Loucy (cell line): ENCODE measurements at regions not wholly inside any gene's neighbourhood (a gene's known extent, or its start where the extent isn't known, plus 50 kb on each side); places are given as distances from the start of the nearest gene placed in this dataset.

Source experiments
- H2AFZ ChIP-seq: fragments of 200-600 bp; sonication (generic); 2 replicates; pipeline ENCODE4 v1.6.0; 2016; ENCODE audit warnings: antibody characterized with exemption, mild to moderate bottlenecking, low read length, moderate library complexity
- H3F3A ChIP-seq: fragments of 200-600 bp; 2 replicates; pipeline ENCODE4 v1.6.0; 2016; ENCODE audit warnings: antibody characterized with exemption, low read depth, mild to moderate bottlenecking
- H3K27me3 ChIP-seq: fragments of 200-600 bp; sonication (generic); 2 replicates; pipeline ENCODE4 v1.6.1; 2014; ENCODE audit warnings: low read length, mild to moderate bottlenecking; ENCODE audit not compliant: insufficient read depth, poor library complexity, severe bottlenecking
- H3K36me3 ChIP-seq: fragments of 200-600 bp; sonication (generic); 2 replicates; pipeline ENCODE4 v1.6.1; 2016; ENCODE audit warnings: low read length; ENCODE audit not compliant: insufficient read depth
- H3K4me1 ChIP-seq: fragments of 200-600 bp; sonication (generic); 2 replicates; pipeline ENCODE4 v1.5.1; 2014; ENCODE audit warnings: low read length, mild to moderate bottlenecking; ENCODE audit not compliant: insufficient read depth, poor library complexity, severe bottlenecking
- H3K4me2 ChIP-seq: fragments of 200-600 bp; sonication (generic); 2 replicates; pipeline ENCODE4 v1.6.0; 2014; ENCODE audit warnings: antibody characterized with exemption, low read length, low read depth, mild to moderate bottlenecking; ENCODE audit not compliant: poor library complexity, severe bottlenecking
- H3K4me3 ChIP-seq: fragments of 200-600 bp; sonication (generic); 2 replicates; pipeline ENCODE4 v1.5.1; 2014; ENCODE audit warnings: low read length, mild to moderate bottlenecking, mixed read lengths; ENCODE audit not compliant: poor library complexity, severe bottlenecking
- H3K79me2 ChIP-seq: fragments of 200-600 bp; sonication (generic); 2 replicates; pipeline ENCODE4 v1.6.1; 2014; ENCODE audit warnings: low read length; ENCODE audit not compliant: insufficient read depth
- H3K9ac ChIP-seq: fragments of 200-600 bp; sonication (generic); 2 replicates; pipeline ENCODE4 v1.6.0; 2014; ENCODE audit warnings: mild to moderate bottlenecking, low read depth, low read length, moderate library complexity; ENCODE audit not compliant: poor library complexity, severe bottlenecking
- H3K9me2 ChIP-seq: fragments of 200-600 bp; sonication (generic); replicated peaks from 2 replicates; pipeline ENCODE4 v1.6.1; 2016; ENCODE audit warnings: low read depth, low read length, mixed read lengths
- H3K9me3 ChIP-seq: fragments of 200-600 bp; sonication (generic); 2 replicates; pipeline ENCODE4 v1.6.1; 2014; ENCODE audit warnings: mild to moderate bottlenecking, antibody characterized with exemption, low read length, low read depth; ENCODE audit not compliant: insufficient read depth
- H4K20me1 ChIP-seq: fragments of 200-600 bp; sonication (generic); 2 replicates; pipeline ENCODE4 v1.6.0; 2014; ENCODE audit warnings: antibody characterized with exemption, low read length, mild to moderate bottlenecking; ENCODE audit not compliant: insufficient read depth, poor library complexity, severe bottlenecking
- EZH2phosphoT487 ChIP-seq: fragments of 200-600 bp; IDR thresholded peaks from 2 replicates; pipeline ENCODE4 v1.6.1; 2018; ENCODE audit warnings: antibody characterized with exemption, mild to moderate bottlenecking, moderate library complexity, borderline replicate concordance
- TF ChIP-seq, protein P1 (sequence below): fragments of 200-600 bp; sonication (generic); conservative IDR thresholded peaks from 2 replicates; pipeline ENCODE4 v1.5.1; 2014; ENCODE audit warnings: mild to moderate bottlenecking, antibody characterized with exemption, low read length

DNA sequence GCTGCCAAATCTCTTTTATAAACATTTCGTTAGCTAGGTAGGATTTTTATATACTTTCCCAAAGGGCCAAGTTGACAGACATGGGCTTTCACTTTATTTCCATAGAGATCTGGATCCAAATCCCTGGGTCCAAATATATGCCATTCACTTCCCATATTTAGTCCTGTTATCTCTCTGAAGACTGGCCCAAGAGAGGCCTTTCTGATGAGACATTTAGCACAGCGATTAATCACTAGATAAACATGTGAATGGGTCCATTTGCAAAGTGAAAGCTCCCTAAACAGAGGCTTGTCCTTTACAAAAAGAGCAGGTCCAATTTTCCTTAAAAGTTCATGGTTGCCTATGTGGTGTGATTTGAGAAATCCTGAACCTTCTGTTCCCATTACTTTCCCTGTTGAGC is 132.6 kb downstream of the TRMT11 start:
- Histone ChIP-seq H2AFZ (no peak overlapping the region), H3K27me3 (no peaks in the 10 kb centered on the region), H3K4me2 (no peak overlapping the region), H3K4me3 (no peak overlapping the region), H3K9ac (no peak overlapping the region), H4K20me1 (no peaks in the 10 kb centered on the region), H3K9me2 (no peaks in the 10 kb centered on the region), H3K36me3 (no peaks in the 10 kb centered on the region), H3K79me2 (no peaks in the 10 kb centered on the region), H3K9me3 (no peaks in the 10 kb centered on the region), H3K4me1 (no peaks in the 10 kb centered on the region), H3F3A (no peaks in the 10 kb centered on the region)
- TF ChIP-seq EZH2phosphoT487: no peak
- TF ChIP-seq, protein P1, sequence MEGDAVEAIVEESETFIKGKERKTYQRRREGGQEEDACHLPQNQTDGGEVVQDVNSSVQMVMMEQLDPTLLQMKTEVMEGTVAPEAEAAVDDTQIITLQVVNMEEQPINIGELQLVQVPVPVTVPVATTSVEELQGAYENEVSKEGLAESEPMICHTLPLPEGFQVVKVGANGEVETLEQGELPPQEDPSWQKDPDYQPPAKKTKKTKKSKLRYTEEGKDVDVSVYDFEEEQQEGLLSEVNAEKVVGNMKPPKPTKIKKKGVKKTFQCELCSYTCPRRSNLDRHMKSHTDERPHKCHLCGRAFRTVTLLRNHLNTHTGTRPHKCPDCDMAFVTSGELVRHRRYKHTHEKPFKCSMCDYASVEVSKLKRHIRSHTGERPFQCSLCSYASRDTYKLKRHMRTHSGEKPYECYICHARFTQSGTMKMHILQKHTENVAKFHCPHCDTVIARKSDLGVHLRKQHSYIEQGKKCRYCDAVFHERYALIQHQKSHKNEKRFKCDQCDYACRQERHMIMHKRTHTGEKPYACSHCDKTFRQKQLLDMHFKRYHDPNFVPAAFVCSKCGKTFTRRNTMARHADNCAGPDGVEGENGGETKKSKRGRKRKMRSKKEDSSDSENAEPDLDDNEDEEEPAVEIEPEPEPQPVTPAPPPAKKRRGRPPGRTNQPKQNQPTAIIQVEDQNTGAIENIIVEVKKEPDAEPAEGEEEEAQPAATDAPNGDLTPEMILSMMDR: no peak

- Histone ChIP-seq H3K4me1 (no peaks in the 10 kb centered on the region), H3K4me3 (no peak overlapping the region), H2AFZ (no peak overlapping the region), H3K9me3 (no peaks in the 10 kb centered on the region), H3K4me2 (no peak overlapping the region), H3F3A (no peaks in the 10 kb centered on the region), H3K36me3 (no peaks in the 10 kb centered on the region), H3K27me3 (no peaks in the 10 kb centered on the region), H3K9ac (no peak overlapping the region), H3K9me2 (no peaks in the 10 kb centered on the region), H3K79me2 (no peaks in the 10 kb centered on the region), H4K20me1 (no peaks in the 10 kb centered on the region)
- TF ChIP-seq, protein P1: no peak
- TF ChIP-seq EZH2phosphoT487: no peak
Measured at GRCh38 chr6:126123226-126123625, 136.9 kb downstream of the TRMT11 start.

- Histone ChIP-seq H3K9me3 (no peaks in the 10 kb centered on the region), H3K9ac (no peak overlapping the region), H4K20me1 (no peaks in the 10 kb centered on the region), H3K36me3 (no peaks in the 10 kb centered on the region), H3K4me3 (no peak overlapping the region), H3K4me1 (no peaks in the 10 kb centered on the region), H2AFZ (no peak overlapping the region), H3K79me2 (no peaks in the 10 kb centered on the region), H3K27me3 (no peaks in the 10 kb centered on the region), H3F3A (no peaks in the 10 kb centered on the region), H3K4me2 (no peak overlapping the region), H3K9me2 (no peaks in the 10 kb centered on the region)
- TF ChIP-seq, protein P1: peak; percentile 30
- no peak for TF ChIP-seq EZH2phosphoT487
Measured at GRCh38 chr6:126127659-126128058, 141.3 kb downstream of the TRMT11 start.
